ENCODE measurements at regions not wholly inside any gene's neighbourhood (a gene's known extent, or its start where the extent isn't known, plus 50 kb on each side); places are given as distances from the start of the nearest gene placed in this dataset.

- Histone ChIP-seq H3K27me3 (ENCODE audit: insufficient read depth, poor library complexity, severe bottlenecking) (no peaks in the 10 kb centered on the region), H3K27ac (replicated peaks) (no peak overlapping the region), H3K4me3 (replicated peaks; ENCODE audit: insufficient read depth, low read length) (no peak overlapping the region)
- DNase-seq (ENCODE audit: low read depth in 1 of 2, low spot score in 1 of 2) = no peak
- TF ChIP-seq, protein P1, sequence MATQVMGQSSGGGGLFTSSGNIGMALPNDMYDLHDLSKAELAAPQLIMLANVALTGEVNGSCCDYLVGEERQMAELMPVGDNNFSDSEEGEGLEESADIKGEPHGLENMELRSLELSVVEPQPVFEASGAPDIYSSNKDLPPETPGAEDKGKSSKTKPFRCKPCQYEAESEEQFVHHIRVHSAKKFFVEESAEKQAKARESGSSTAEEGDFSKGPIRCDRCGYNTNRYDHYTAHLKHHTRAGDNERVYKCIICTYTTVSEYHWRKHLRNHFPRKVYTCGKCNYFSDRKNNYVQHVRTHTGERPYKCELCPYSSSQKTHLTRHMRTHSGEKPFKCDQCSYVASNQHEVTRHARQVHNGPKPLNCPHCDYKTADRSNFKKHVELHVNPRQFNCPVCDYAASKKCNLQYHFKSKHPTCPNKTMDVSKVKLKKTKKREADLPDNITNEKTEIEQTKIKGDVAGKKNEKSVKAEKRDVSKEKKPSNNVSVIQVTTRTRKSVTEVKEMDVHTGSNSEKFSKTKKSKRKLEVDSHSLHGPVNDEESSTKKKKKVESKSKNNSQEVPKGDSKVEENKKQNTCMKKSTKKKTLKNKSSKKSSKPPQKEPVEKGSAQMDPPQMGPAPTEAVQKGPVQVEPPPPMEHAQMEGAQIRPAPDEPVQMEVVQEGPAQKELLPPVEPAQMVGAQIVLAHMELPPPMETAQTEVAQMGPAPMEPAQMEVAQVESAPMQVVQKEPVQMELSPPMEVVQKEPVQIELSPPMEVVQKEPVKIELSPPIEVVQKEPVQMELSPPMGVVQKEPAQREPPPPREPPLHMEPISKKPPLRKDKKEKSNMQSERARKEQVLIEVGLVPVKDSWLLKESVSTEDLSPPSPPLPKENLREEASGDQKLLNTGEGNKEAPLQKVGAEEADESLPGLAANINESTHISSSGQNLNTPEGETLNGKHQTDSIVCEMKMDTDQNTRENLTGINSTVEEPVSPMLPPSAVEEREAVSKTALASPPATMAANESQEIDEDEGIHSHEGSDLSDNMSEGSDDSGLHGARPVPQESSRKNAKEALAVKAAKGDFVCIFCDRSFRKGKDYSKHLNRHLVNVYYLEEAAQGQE (IDR thresholded peaks at IDR 0.05; ENCODE audit: insufficient replicate concordance, low read depth) = no peak
- TF ChIP-seq POLR2AphosphoS5 (IDR thresholded peaks at IDR 0.05; ENCODE audit: low read depth) = no peak
- no peak for TF ChIP-seq CTCF (IDR thresholded peaks at IDR 0.05; ENCODE audit: insufficient read depth, low read length)
- no peak for TF ChIP-seq SPI1 (IDR thresholded peaks at IDR 0.05; ENCODE audit: borderline replicate concordance, low read depth)
- no peak for TF ChIP-seq GABPA (IDR thresholded peaks at IDR 0.05; ENCODE audit: low read depth)
Measured at GRCh38 chr1:227392984-227393764, 74.9 kb upstream of the CDC42BPA start.

DNA sequence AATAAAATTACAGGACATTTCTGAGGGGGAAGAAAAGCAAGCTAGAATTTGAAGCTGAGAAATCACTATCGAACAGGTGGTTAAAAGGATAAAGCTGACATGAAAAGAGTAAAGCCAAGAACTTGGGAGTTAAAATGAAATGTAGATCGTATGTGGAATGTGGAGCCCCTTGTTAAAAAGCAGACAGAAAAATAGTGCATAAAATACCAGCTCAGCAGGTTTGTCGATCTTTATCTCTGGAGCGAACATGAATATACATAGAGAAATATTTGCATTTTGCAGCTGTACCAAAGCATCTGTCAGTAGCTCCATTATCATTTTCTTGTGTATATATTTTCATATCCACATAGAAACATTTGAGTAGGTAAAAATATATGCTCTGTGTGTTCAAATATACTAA, 73.6 kb upstream of the CDC42BPA start:
- Histone ChIP-seq H3K27ac (replicated peaks) (no peak overlapping the region), H3K27me3 (ENCODE audit: insufficient read depth, poor library complexity, severe bottlenecking) (no peaks in the 10 kb centered on the region), H3K4me3 (replicated peaks; ENCODE audit: insufficient read depth, low read length) (no peak overlapping the region)
- no peak for DNase-seq (ENCODE audit: low read depth in 1 of 2, low spot score in 1 of 2)
- TF ChIP-seq, protein P1 (IDR thresholded peaks at IDR 0.05; ENCODE audit: insufficient replicate concordance, low read depth) = no peak
- TF ChIP-seq GABPA (IDR thresholded peaks at IDR 0.05; ENCODE audit: low read depth) (no peak), SPI1 (IDR thresholded peaks at IDR 0.05; ENCODE audit: borderline replicate concordance, low read depth) (no peak), CTCF (IDR thresholded peaks at IDR 0.05; ENCODE audit: insufficient read depth, low read length) (no peak), POLR2AphosphoS5 (IDR thresholded peaks at IDR 0.05; ENCODE audit: low read depth) (no peak)

- H3K27me3 ChIP-seq (ENCODE audit: insufficient read depth, poor library complexity, severe bottlenecking) = no peaks in the 10 kb centered on the region
- DNase-seq (ENCODE audit: low read depth in 1 of 2, low spot score in 1 of 2) = no peak
- H3K27ac ChIP-seq (replicated peaks) = no peak overlapping the region
- no peak overlapping the region for H3K4me3 ChIP-seq (replicated peaks; ENCODE audit: insufficient read depth, low read length)
- TF ChIP-seq CTCF (IDR thresholded peaks at IDR 0.05; ENCODE audit: insufficient read depth, low read length) (no peak), SPI1 (IDR thresholded peaks at IDR 0.05; ENCODE audit: borderline replicate concordance, low read depth) (no peak), POLR2AphosphoS5 (IDR thresholded peaks at IDR 0.05; ENCODE audit: low read depth) (no peak), GABPA (IDR thresholded peaks at IDR 0.05; ENCODE audit: low read depth) (no peak)
- TF ChIP-seq, protein P1 (IDR thresholded peaks at IDR 0.05; ENCODE audit: insufficient replicate concordance, low read depth) = no peak
Measured at GRCh38 chr1:227391211-227391610, 72.9 kb upstream of the CDC42BPA start.

Data from HL-60 (cell line).